HepG2 (cell line): ENCODE measurements at regions not wholly inside any gene's neighbourhood (a gene's known extent, or its start where the extent isn't known, plus 50 kb on each side); places are given as distances from the start of the nearest gene placed in this dataset.
A peak's percentile ranks its signal among the peaks of the same experiment; 100 is the strongest.

Experiments
- AHR ChIP-seq: IDR thresholded peaks from 2 replicates; pipeline ENCODE4 v1.6.1; 2018; ENCODE audit warnings: missing genetic modification reagents, missing compliant biosample characterization
- ATF5 ChIP-seq: sonication (generic); formaldehyde crosslinking; IDR thresholded peaks from 2 replicates; pipeline ENCODE4 v1.4.0; 2020; ENCODE audit warnings: mild to moderate bottlenecking, low read depth, missing genetic modification reagents
- BATF2 ChIP-seq: sonication (generic); formaldehyde crosslinking; IDR thresholded peaks from 2 replicates; pipeline ENCODE4 v1.8.0; 2022; ENCODE audit warnings: mild to moderate bottlenecking, missing genetic modification reagents, moderate library complexity
- BCLAF1 ChIP-seq: fragments of 450-650 bp; IDR thresholded peaks from 2 replicates; pipeline ENCODE4 v1.6.1; 2017; ENCODE audit warnings: mild to moderate bottlenecking
- CREM ChIP-seq, 2 experiments: sonication (generic) in 1 of 2; formaldehyde crosslinking in 1 of 2; IDR thresholded peaks; 2 replicates each; pipeline versions ENCODE4 v1.4.0 to v1.6.1; 2016 to 2020; ENCODE audit warnings: antibody characterized with exemption in 1 of 2, mild to moderate bottlenecking in 1 of 2, missing genetic modification reagents in 1 of 2
- CSRNP2 ChIP-seq: sonication (generic); formaldehyde crosslinking; conservative IDR thresholded peaks from 2 replicates; pipeline ENCODE4 v1.8.0; 2022; ENCODE audit warnings: low read depth, missing genetic modification reagents
- DNMT3B ChIP-seq: conservative IDR thresholded peaks from 2 replicates; pipeline ENCODE4 v1.6.1; 2016; ENCODE audit warnings: missing biosample characterization, control low read depth
- ETV6 ChIP-seq: sonication (generic); formaldehyde crosslinking; conservative IDR thresholded peaks from 2 replicates; pipeline ENCODE4 v1.4.0; 2020; ENCODE audit warnings: missing genetic modification reagents
- FOSL2 ChIP-seq: sonication (generic); formaldehyde crosslinking; IDR thresholded peaks from 2 replicates; pipeline ENCODE4 v1.4.0; 2020; ENCODE audit warnings: missing genetic modification reagents
- HOXA5 ChIP-seq: sonication (generic); formaldehyde crosslinking; IDR thresholded peaks from 2 replicates; pipeline ENCODE4 v1.4.0; 2020; ENCODE audit warnings: missing genetic modification reagents
- KLF11 ChIP-seq: IDR thresholded peaks from 2 replicates; pipeline ENCODE4 v1.6.1; 2016; ENCODE audit warnings: missing compliant biosample characterization
- KLF15 ChIP-seq: sonication (generic); formaldehyde crosslinking; IDR thresholded peaks from 2 replicates; pipeline ENCODE4 v1.8.1; 2023; ENCODE audit warnings: borderline replicate concordance, mild to moderate bottlenecking, inconsistent platforms, missing genetic modification reagents, mixed read lengths
- MED13 ChIP-seq: sonication (generic); formaldehyde crosslinking; IDR thresholded peaks from 2 replicates; pipeline ENCODE4 v1.5.0; 2020; ENCODE audit warnings: missing genetic modification reagents
- MEIS1 ChIP-seq: sonication (generic); formaldehyde crosslinking; IDR thresholded peaks from 2 replicates; pipeline ENCODE4 v1.9.0; 2021; ENCODE audit warnings: mild to moderate bottlenecking, missing genetic modification reagents, moderate library complexity, borderline replicate concordance
- NCOR1 ChIP-seq: fragments of 200-600 bp; sonication (generic); IDR thresholded peaks from 2 replicates; pipeline ENCODE4 v1.7.0; 2017; ENCODE audit warnings: antibody characterized with exemption, low read length, borderline replicate concordance
- PRMT3 ChIP-seq: sonication (generic); formaldehyde crosslinking; IDR thresholded peaks from 2 replicates; pipeline ENCODE4 v1.8.1; 2022; ENCODE audit warnings: low read depth, mild to moderate bottlenecking, moderate library complexity, missing genetic modification reagents, borderline replicate concordance
- RFX1 ChIP-seq: fragments of 450-650 bp; IDR thresholded peaks from 2 replicates; pipeline ENCODE4 v1.6.1; 2017
- RORA ChIP-seq: sonication (generic); formaldehyde crosslinking; IDR thresholded peaks from 2 replicates; pipeline ENCODE4 v1.5.0; 2020; ENCODE audit warnings: mild to moderate bottlenecking, missing genetic modification reagents, moderate library complexity
- SMC3 ChIP-seq: IDR thresholded peaks from 2 replicates; pipeline ENCODE4 v1.6.1; 2011; ENCODE audit warnings: low read length, improper control_type of control experiment
- SRSF1 ChIP-seq: fragments of 200-400 bp; formaldehyde crosslinking; optimal IDR thresholded peaks from 2 replicates; pipeline ENCODE3; 2017; ENCODE audit warnings: mild to moderate bottlenecking, low read depth, low read length, moderate library complexity
- SRSF4 ChIP-seq: fragments of 200-400 bp; formaldehyde crosslinking; IDR thresholded peaks from one replicate; pipeline ENCODE4 v1.6.1; 2018; ENCODE audit warnings: mild to moderate bottlenecking, low read depth, low read length, moderate library complexity; ENCODE audit not compliant: poor library complexity, severe bottlenecking
- TCF7L2 ChIP-seq: IDR thresholded peaks from 2 replicates; pipeline ENCODE4 v1.6.1; 2011; ENCODE audit warnings: mild to moderate bottlenecking, low read depth, low read length, moderate library complexity
- ZBTB20 ChIP-seq: sonication (generic); formaldehyde crosslinking; IDR thresholded peaks from 2 replicates; pipeline ENCODE4 v1.8.1; 2023; ENCODE audit warnings: missing genetic modification reagents, low read depth, mild to moderate bottlenecking, borderline replicate concordance
- ZMAT3 ChIP-seq: sonication (generic); formaldehyde crosslinking; conservative IDR thresholded peaks from 2 replicates; pipeline ENCODE4 v1.7.0; 2021; ENCODE audit warnings: missing genetic modification reagents
- ZNF264 ChIP-seq: sonication (generic); formaldehyde crosslinking; IDR thresholded peaks from 2 replicates; pipeline ENCODE4 v1.4.0; 2020; ENCODE audit warnings: missing genetic modification reagents
- ZNF331 ChIP-seq: sonication (generic); formaldehyde crosslinking; IDR thresholded peaks from 2 replicates; pipeline ENCODE4 v1.4.0; 2020; ENCODE audit warnings: missing genetic modification reagents
- ZNF33B ChIP-seq: sonication (generic); formaldehyde crosslinking; IDR thresholded peaks from 2 replicates; pipeline ENCODE4 v1.5.1; 2020; ENCODE audit warnings: mild to moderate bottlenecking, missing genetic modification reagents
- ZSCAN30 ChIP-seq: sonication (generic); formaldehyde crosslinking; IDR thresholded peaks from 2 replicates; pipeline ENCODE4 v1.5.0; 2020; ENCODE audit warnings: mild to moderate bottlenecking, missing genetic modification reagents
- ZSCAN9 ChIP-seq: IDR thresholded peaks from 2 replicates; pipeline ENCODE4 v1.6.1; 2016; ENCODE audit warnings: borderline replicate concordance

- TF ChIP-seq PRMT3 (CRISPR knock-in tag) (no peak), ZSCAN30 (CRISPR knock-in tag) (no peak), BATF2 (CRISPR knock-in tag) (no peak), FOSL2 (CRISPR knock-in tag) (peak; percentile 76), NCOR1 (peak; percentile 23; the same call in 1 of the 2 replicates), ZNF264 (CRISPR knock-in tag) (no peak), DNMT3B (no peak), CREM (IDR thresholded peaks at IDR 0.05) (peak; percentile 58), CREM (CRISPR knock-in tag; IDR thresholded peaks at IDR 0.05) (no peak), MED13 (CRISPR knock-in tag) (no peak), TCF7L2 (no peak; the same call in none of the 2 replicates), SMC3 (no peak), ZMAT3 (CRISPR knock-in tag) (no peak), ZBTB20 (no peak), RFX1 (no peak), MEIS1 (CRISPR knock-in tag) (no peak; the same call in 1 of the 2 replicates), KLF15 (CRISPR knock-in tag) (no peak), SRSF4 (no peak), CSRNP2 (CRISPR knock-in tag) (no peak), ATF5 (CRISPR knock-in tag) (no peak), ETV6 (CRISPR knock-in tag) (no peak), HOXA5 (CRISPR knock-in tag) (no peak), RORA (CRISPR knock-in tag) (no peak), KLF11 (no peak), BCLAF1 (no peak), SRSF1 (no peak), ZNF331 (peak; percentile 53; the same call in 1 of the 2 replicates), ZSCAN9 (CRISPR knock-in tag) (peak; percentile 58; the same call in 1 of the 2 replicates), AHR (CRISPR knock-in tag) (no peak), ZNF33B (no peak)
Measured at GRCh38 chr14:80003138-80003537, 208.2 kb downstream of the DIO2 start (continued).
